ENCODE measurements at regions not wholly inside any gene's neighbourhood (a gene's known extent, or its start where the extent isn't known, plus 50 kb on each side); places are given as distances from the start of the nearest gene placed in this dataset.

GRCh38 chr2:200159357-200159707 is 147.2 kb upstream of the SPATS2L start:
- DNase-seq (ENCODE audit: low read depth), result peak; percentile 52
- no peak overlapping the region for H3K4me3 ChIP-seq (ENCODE audit: low read depth, low read length)
- TF ChIP-seq CTCF (conservative IDR thresholded peaks at IDR 0.05; ENCODE audit: low read depth, low read length), result no peak

GRCh38 chr2:200159829-200160781 is 146.4 kb upstream of the SPATS2L start:
- no peak overlapping the region for H3K4me3 ChIP-seq (ENCODE audit: low read depth, low read length)
- peak; percentile 60 for DNase-seq (ENCODE audit: low read depth)
- no peak for TF ChIP-seq CTCF (conservative IDR thresholded peaks at IDR 0.05; ENCODE audit: low read depth, low read length)

- H3K4me3 ChIP-seq (ENCODE audit: low read depth, low read length), result no peak overlapping the region
- DNase-seq (ENCODE audit: low read depth), result no peak
- no peak for TF ChIP-seq CTCF (conservative IDR thresholded peaks at IDR 0.05; ENCODE audit: low read depth, low read length)
Measured at GRCh38 chr2:200161458-200161857, 145.0 kb upstream of the SPATS2L start.

DNA sequence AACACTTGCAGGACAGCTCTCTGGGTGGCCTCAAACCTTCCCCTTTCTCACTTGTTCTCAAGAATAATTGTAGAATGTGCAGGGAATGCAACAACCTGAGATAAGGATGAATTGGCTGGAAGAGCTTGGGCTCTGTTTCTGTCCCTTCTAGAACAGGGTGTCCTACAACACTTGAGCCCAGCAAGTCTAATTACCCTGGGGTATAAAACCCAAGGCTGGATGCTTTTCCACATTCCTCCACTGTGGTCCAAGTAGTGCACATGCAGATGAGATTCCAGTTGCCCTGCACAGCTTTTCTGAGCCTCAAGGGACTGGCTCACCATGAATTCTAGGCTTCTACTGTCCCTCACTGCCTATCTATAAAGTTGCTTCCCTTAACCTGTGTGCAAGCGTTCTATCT is 140.8 kb upstream of the SPATS2L start:
- H3K4me3 ChIP-seq (ENCODE audit: low read depth, low read length), result no peak overlapping the region
- no peak for DNase-seq (ENCODE audit: low read depth)
- no peak for TF ChIP-seq CTCF (conservative IDR thresholded peaks at IDR 0.05; ENCODE audit: low read depth, low read length)

DNA sequence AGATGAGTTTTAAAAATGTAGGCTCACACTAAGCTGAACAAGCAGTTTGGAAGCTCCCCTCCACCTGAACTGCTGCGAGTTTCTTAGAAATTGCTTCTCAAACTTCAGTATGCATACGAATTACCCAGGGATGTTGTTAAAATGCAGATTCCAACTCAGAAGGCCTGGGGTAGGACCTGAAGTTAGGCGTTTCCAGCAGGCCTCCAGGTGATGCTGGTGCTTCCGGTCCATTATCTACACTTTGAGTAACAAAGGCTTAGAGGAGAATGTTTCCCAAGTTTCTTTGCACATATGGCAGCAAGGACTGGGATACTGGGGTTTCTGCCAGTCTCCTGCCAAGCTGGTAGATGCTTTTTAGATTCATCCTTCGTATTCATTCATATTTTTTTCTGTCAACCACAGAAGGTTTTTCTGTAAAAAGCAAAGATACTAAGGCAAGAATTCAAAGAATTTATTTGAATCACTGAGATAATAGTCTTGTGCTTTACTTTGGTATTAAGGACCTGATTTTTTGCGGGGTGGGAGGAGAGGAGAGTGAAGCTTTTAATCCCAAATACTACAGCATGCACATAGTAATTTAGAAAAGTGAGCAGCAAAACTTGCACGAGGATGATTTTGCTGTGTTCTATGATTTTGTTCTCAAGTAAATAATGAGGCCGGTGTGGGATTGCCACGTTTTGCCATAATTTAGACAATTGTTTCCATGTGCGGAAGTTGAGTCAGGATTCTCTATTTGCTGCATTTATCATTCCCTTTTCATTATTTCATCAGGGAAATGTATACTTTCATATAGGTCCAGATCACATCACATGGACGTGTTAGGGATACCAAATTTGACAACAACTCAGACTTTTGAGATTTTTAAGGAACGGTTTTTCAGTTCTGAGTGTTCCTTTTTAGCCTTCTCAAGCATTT is 137.6 kb upstream of the SPATS2L start:
- TF ChIP-seq CTCF (conservative IDR thresholded peaks at IDR 0.05; ENCODE audit: low read depth, low read length), result no peak
- H3K4me3 ChIP-seq (ENCODE audit: low read depth, low read length), result no peak overlapping the region
- DNase-seq (ENCODE audit: low read depth), result peak; percentile 29

- DNase-seq (ENCODE audit: low read depth), result no peak
- no peak for TF ChIP-seq CTCF (conservative IDR thresholded peaks at IDR 0.05; ENCODE audit: low read depth, low read length)
Measured at GRCh38 chr2:200170221-200170620, 136.3 kb upstream of the SPATS2L start.

More at GRCh38 chr2:200170221-200170620, 136.3 kb upstream of the SPATS2L start:
- no peak overlapping the region for H3K4me3 ChIP-seq (ENCODE audit: low read depth, low read length)

Data from choroid plexus epithelial cell (primary cell).